IPS-15b (cell line): ENCODE measurements at regions not wholly inside any gene's neighbourhood (a gene's known extent, or its start where the extent isn't known, plus 50 kb on each side); places are given as distances from the start of the nearest gene placed in this dataset.
"Not testable (repeated sequence)": the region's sequence is repeated elsewhere in the genome, so short reads cannot be mapped to it uniquely, and the experiment has no call there.

Experiments
- H3K27me3 ChIP-seq: one replicate; pipeline ENCODE4 v1.6.1; 2013; ENCODE audit warnings: low read length; ENCODE audit not compliant: control insufficient read depth, insufficient read depth
- H3K36me3 ChIP-seq: one replicate; pipeline ENCODE4 v1.6.1; 2013; ENCODE audit warnings: low read length; ENCODE audit not compliant: control insufficient read depth, insufficient read depth
- H3K4me1 ChIP-seq: one replicate; pipeline ENCODE4 v1.6.1; 2013; ENCODE audit warnings: mild to moderate bottlenecking, low read length; ENCODE audit not compliant: control insufficient read depth, insufficient read depth
- H3K4me3 ChIP-seq: one replicate; pipeline ENCODE4 v1.5.1; 2013; ENCODE audit warnings: low read depth, low read length
- H3K9ac ChIP-seq: one replicate; pipeline ENCODE4 v1.6.1; 2013; ENCODE audit warnings: low read depth, mild to moderate bottlenecking, low read length
- H3K9me3 ChIP-seq: one replicate; pipeline ENCODE4 v1.6.1; 2013; ENCODE audit warnings: mild to moderate bottlenecking, low read length; ENCODE audit not compliant: control insufficient read depth, insufficient read depth

DNA sequence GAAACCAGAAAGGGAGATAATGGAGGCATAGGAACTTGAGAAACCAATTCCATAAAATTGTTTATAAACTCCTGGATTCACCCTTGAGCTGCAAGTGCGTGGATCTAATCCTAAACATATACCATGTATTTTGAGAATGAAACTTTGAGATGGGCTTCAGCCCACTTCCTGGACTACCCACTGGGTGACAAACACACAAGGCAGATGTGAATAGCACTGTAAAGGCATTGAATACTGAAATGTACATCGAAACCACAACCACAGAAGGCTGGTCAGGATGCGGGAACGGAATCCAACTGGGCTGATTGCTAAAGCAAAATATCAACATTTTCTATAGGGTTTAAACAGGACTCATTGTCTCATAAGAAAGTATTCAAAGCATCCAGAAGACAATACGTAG lies 228.5 kb upstream of the ZEB2 start:
- no peaks in the 10 kb centered on the region for H3K36me3 ChIP-seq
- H3K9me3 ChIP-seq, result peaks cover 11% of the 10 kb centered on the region
- H3K4me1 ChIP-seq, result no peaks in the 10 kb centered on the region
- H3K9ac ChIP-seq, result no peak overlapping the region
- H3K4me3 ChIP-seq, result no peak overlapping the region
- no peaks in the 10 kb centered on the region for H3K27me3 ChIP-seq

DNA sequence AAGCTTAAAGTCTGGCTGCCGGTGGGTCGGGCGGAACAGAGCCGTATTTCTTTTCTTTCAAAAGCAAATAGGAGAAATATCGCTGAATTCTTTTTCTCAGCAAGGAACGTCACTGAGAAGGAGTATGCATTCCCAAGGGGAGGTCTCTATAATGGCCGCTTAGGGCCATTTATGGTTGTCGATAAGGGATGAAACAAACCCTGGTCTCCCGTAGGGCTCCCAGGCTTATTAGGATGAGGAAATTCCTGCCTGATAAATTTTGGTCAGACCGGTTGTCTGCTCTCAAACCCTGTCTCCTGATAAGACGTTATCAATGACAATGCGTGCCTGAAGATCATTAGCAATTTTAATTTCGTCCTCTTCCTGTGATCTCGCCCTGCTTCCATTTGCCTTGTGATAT lies 227.7 kb upstream of the ZEB2 start:
- Histone ChIP-seq H3K4me1 (no peaks in the 10 kb centered on the region), H3K4me3 (no peak overlapping the region), H3K36me3 (no peaks in the 10 kb centered on the region), H3K9ac (no peak overlapping the region), H3K27me3 (no peaks in the 10 kb centered on the region), H3K9me3 (peaks cover 11% of the 10 kb centered on the region)

DNA sequence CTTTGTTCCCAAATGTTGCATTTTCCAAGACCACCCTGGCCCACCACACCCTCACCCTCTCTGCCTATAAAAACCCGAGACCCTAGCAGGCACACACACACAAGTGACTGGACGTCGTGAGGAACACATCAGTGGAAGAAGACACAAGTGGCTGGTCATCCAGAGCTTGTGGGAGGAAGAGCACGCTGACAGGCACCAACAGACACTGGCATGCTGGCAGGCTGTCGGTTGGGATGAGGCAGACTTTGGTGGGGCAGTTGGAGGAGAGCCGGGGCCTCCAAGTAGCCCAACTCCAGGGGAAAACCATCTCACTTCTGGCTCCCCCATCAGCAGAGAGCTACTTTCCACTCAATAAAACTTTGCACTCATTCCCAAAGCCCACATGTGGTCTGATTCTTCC lies 225.5 kb upstream of the ZEB2 start:
- Histone ChIP-seq H3K4me1 (no peaks in the 10 kb centered on the region), H3K9ac (no peak overlapping the region), H3K27me3 (no peaks in the 10 kb centered on the region), H3K4me3 (no peak overlapping the region), H3K36me3 (no peaks in the 10 kb centered on the region), H3K9me3 (peaks cover 11% of the 10 kb centered on the region)

DNA sequence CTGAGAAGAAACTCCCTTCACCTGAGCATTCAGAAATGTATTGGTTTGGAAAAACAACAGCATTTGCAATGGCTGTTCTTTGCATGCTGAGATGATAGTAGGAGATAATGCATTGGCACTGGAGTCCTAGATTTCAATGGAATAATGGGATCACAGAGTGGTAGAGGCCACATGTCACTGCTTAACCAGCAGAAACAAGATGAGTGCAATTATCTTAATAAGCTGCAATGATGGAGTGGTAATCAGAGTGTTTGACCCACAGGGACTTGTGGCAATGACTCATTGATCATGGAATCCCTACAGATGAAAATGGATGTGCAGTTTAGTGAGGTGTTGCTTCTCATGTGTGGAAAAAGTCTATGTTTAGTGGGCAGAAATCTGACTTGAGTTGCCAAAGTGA lies 218.8 kb upstream of the ZEB2 start:
- Histone ChIP-seq H3K36me3 (no peaks in the 10 kb centered on the region), H3K27me3 (no peaks in the 10 kb centered on the region), H3K9me3 (no peaks in the 10 kb centered on the region), H3K4me3 (no peak overlapping the region), H3K4me1 (no peaks in the 10 kb centered on the region), H3K9ac (no peak overlapping the region)

DNA sequence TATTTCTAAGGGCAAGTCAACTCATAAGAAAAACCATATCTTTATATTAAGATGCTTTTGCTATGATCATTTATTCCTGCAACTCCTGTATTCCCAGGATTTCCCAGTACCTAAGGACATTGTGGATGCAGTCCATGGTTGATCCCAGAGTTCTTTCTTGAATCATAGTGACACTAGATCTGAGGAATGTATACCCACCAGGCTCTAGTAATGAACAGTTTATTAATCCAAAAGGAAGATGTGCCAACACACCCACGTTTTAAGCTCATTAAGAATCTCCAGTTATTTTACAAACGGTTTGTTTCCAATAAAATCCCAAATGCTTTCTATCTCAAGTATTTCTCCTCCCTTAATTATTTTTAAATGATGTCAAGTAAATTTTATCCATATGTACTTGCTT lies 210.8 kb upstream of the ZEB2 start:
- H3K9ac ChIP-seq, result no peak overlapping the region
- H3K36me3 ChIP-seq, result no peaks in the 10 kb centered on the region
- H3K4me3 ChIP-seq, result no peak overlapping the region
- no peaks in the 10 kb centered on the region for H3K9me3 ChIP-seq
- no peaks in the 10 kb centered on the region for H3K27me3 ChIP-seq
- no peaks in the 10 kb centered on the region for H3K4me1 ChIP-seq

DNA sequence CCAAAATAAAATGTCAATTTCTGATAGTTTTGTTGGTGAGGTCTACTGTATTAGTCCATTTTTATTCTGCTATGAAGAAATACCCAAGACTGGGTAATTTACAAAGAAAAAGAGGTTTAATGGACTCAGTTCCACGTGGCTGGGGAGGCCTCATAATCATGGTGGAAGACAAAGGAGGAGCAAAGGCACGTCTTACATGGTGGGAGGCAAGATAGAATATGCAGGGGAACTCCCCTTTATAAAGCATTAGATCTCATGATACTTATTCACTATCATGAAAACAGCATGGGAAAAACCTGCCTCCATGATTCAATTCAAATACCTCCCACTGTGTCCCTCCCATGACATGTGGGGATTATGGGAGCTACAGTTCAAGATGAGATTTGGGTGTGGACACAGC lies 204.5 kb upstream of the ZEB2 start:
- H3K27me3 ChIP-seq, H3K4me3 ChIP-seq, H3K36me3 ChIP-seq, H3K4me1 ChIP-seq, H3K9me3 ChIP-seq, H3K9ac ChIP-seq: not testable (repeated sequence)

DNA sequence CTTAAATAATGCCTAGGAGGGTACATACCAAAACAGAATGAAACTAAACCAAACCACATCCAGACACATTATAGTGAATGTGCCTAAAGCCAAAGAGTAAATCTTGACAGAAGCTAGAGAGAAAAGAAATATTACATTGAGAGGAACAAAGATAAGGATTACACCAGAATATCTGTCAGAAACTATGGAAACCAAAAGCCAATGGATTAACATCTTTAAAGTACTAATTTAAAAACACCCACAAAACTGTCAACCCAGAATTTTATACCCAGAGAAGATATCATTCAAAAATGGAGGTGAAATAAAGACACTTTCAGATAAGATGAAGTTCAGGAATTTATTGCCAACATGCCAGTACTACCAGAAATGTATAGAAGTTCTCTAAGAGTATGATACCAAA lies 198.5 kb upstream of the ZEB2 start:
- Histone ChIP-seq H3K4me3 (no peak overlapping the region), H3K4me1 (no peaks in the 10 kb centered on the region), H3K27me3 (no peaks in the 10 kb centered on the region), H3K9me3 (peaks cover 3% of the 10 kb centered on the region), H3K36me3 (no peaks in the 10 kb centered on the region), H3K9ac (no peak overlapping the region)

DNA sequence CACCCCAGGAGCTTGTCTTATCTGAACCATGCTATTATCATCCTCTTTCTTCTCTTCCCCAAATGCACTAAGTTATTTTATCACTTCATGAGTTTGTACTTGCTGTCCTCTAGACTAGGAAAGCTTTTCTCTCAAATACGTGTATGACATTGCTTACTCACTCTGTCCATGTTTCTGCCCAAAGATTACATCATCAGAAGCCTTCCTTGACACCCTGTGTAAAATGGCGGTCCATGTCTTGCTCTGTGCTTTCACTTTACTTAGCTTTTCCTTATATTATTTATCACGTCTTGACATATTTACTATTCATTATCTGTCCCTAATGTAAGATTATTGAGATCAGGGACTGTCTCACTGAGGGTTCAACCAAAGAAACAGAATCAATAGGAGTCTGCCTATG lies 196.1 kb upstream of the ZEB2 start:
- peaks cover 10% of the 10 kb centered on the region for H3K4me1 ChIP-seq
- no peak overlapping the region for H3K4me3 ChIP-seq
- H3K36me3 ChIP-seq, result no peaks in the 10 kb centered on the region
- no peak overlapping the region for H3K9ac ChIP-seq
- H3K9me3 ChIP-seq, result peaks cover 3% of the 10 kb centered on the region
- no peaks in the 10 kb centered on the region for H3K27me3 ChIP-seq

DNA sequence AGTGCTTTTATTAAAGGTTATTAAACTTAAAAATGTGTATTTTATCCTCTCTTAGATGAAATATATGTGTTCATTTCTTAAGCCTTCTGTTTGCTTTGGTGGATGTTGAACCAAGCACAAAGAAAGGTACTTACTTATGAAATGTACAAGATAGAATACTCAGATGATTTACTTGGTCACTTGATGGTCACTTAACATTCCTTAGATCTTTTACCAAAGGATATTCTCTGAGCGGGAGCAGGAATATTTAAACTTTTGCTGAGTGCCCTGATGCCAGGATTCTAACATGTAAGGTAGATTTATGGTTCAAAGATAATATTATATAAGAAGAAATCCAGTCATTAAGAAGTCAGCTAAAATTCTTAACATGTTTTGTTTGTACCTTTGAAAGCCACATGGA lies 193.5 kb upstream of the ZEB2 start:
- Histone ChIP-seq H3K4me1 (peaks cover 10% of the 10 kb centered on the region), H3K9me3 (peaks cover 3% of the 10 kb centered on the region), H3K36me3 (no peaks in the 10 kb centered on the region), H3K4me3 (no peak overlapping the region), H3K9ac (no peak overlapping the region), H3K27me3 (no peaks in the 10 kb centered on the region)

DNA sequence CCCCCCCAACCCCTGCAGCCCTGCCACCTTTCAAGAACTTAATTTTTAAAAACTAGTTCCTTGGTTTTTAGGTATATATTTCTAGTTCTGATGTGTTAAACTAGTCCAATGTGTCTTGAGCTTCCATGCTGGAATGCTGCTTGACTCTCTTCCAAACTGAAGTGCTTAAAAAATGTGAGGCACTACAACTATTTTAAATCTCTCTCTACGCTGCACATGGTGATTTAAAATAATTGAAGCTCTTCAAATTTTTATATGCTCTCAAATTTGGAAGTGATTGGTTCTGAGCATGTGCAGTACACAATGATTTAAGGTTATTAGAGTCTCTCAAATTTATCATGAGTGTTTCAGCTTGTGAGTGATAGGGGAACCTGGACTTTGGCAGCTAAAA lies 192.6 kb upstream of the ZEB2 start:
- peaks cover 10% of the 10 kb centered on the region for H3K4me1 ChIP-seq

DNA sequence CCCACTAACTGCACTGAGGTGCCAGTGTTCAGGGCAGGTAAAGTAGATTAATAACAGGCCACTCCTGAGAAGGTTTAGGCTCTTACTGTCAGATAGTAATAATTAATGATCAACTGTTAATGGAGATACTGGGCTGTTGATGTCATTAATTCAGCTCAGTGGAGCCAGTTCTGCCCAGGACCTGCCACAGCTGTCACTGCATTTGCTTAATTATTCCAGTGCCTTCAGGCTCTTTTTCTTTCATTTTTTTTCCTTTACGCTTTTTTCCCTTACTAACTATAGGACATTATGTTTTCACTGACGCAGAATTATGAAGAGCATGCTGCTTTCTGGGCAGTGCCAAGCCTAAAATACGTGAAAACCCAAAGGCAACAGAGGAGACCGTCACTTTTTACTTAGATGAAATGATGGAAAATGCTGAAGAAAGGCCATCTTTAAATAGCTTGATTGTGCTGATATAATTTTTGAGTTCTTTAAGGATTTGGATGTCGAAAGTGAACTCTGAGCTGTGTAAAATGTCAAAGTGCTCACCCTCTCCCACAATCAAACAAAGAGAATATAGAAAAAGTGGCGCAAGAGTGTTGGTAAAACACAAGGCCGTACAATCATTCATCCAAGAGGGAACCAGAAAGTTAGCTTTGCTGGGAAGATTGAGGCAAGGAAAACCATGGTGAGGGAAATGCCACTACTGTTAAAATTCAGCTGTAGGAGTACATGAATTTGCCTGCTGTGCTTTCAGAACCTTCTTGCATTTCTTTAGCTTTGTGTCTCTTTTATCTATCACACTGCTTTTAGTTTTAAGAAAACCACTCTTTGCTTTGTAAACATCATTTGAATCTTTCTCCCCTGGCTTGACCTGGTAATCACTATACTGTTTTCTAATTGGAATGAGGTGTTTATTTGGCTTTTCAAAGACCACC lies 192.0 kb upstream of the ZEB2 start:
- Histone ChIP-seq H3K9me3 (no peaks in the 10 kb centered on the region), H3K4me3 (no peak overlapping the region), H3K4me1 (peaks cover 10% of the 10 kb centered on the region), H3K27me3 (no peaks in the 10 kb centered on the region), H3K36me3 (no peaks in the 10 kb centered on the region), H3K9ac (no peak overlapping the region)

More for the DNA sequence above, 192.6 kb upstream of the ZEB2 start:
- Histone ChIP-seq H3K9me3 (no peaks in the 10 kb centered on the region), H3K27me3 (no peaks in the 10 kb centered on the region), H3K4me3 (no peak overlapping the region), H3K36me3 (no peaks in the 10 kb centered on the region), H3K9ac (no peak overlapping the region)

DNA sequence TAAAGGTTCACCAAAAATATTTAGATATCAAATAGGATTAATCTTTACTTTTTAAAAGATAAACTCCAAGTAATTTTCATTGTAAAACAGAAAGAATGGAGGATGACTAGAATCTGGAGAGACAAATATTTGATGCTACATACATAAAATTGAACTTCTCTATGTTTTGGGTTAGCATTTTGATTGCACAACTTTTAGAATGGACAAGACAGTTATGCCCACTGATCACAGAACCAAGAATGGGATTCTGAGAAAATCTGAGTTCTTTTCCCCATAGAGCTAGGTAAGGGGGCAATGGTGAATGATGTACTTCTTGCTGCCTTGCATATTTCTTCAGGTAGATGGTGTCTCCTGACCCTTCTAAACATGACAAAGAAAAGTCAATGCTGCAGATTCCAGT lies 191.2 kb upstream of the ZEB2 start:
- Histone ChIP-seq H3K9ac (no peak overlapping the region), H3K4me1 (peaks cover 10% of the 10 kb centered on the region), H3K36me3 (no peaks in the 10 kb centered on the region), H3K27me3 (no peaks in the 10 kb centered on the region), H3K9me3 (no peaks in the 10 kb centered on the region), H3K4me3 (no peak overlapping the region)
